ENCODE measurements at regions not wholly inside any gene's neighbourhood (a gene's known extent, or its start where the extent isn't known, plus 50 kb on each side); places are given as distances from the start of the nearest gene placed in this dataset.

GRCh38 chr2:2998971-2999370, 378.6 kb downstream of the EIPR1 start:
- DNase-seq (ENCODE audit: low read depth) = no peak

GRCh38 chr2:2993172-2993692, 384.4 kb downstream of the EIPR1 start:
- no peak for DNase-seq (ENCODE audit: low read depth)

DNA sequence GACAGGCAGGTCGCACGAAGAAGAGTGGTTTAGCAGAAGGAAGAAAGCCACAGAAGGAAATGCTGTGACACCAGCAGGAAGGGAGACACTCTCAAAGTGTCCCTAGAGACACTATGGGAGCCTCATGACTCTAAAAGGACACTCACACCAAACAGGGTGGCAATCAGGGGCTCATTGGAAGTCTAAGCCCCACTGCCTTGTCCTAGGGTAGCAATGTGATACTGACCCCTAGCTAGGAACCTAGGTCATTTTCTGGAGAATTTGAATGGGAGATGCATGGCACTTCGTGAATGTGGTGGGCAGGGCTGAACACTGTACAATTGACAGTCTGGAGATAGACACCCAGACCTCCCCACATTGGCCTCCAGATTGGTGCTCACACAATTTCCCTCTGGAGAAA, 385.0 kb downstream of the EIPR1 start:
- no peak for DNase-seq (ENCODE audit: low read depth)

- no peak for DNase-seq (ENCODE audit: low read depth)
These were observed 392.6 kb downstream of the EIPR1 start for GRCh38 chr2:2985020-2985419.

GRCh38 chr2:2981000-2981399, 396.6 kb downstream of the EIPR1 start:
- no peak for DNase-seq (ENCODE audit: low read depth)

GRCh38 chr2:2974982-2975381, 402.6 kb downstream of the EIPR1 start:
- no peak for DNase-seq (ENCODE audit: low read depth)

DNA sequence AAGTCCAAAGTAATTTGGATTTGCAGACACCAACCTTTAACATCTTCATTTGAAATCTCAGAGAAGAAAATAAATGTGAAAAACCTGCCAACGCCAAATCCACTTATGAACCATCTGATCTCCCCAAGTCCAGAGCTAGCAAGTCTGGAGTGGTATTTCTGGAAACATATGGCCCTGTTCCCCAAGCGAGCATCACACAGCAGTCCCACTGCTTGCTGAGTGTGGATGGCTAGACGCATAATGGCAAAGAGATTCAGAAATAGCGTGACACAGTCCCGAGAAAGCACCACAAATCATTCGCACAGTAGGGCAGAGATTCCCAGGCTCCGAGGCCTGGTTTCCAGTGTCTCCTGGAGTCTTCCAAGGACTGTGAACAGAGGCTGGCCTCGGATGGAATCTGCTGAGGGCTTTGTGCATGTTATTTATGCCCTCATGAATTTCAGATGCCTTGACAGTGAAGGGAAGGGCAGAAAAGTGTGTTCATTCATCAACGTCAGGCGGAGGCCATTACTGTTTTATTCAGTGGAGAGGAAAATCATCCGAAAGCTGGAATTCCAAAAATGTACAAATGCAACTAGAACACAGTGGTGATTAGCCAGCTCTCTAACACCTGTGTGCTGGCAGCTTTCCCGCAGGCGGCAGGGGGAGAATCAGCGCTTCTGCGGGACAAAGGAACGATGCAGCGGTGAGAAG, 417.0 kb downstream of the EIPR1 start:
- DNase-seq (ENCODE audit: low read depth) = no peak

DNA sequence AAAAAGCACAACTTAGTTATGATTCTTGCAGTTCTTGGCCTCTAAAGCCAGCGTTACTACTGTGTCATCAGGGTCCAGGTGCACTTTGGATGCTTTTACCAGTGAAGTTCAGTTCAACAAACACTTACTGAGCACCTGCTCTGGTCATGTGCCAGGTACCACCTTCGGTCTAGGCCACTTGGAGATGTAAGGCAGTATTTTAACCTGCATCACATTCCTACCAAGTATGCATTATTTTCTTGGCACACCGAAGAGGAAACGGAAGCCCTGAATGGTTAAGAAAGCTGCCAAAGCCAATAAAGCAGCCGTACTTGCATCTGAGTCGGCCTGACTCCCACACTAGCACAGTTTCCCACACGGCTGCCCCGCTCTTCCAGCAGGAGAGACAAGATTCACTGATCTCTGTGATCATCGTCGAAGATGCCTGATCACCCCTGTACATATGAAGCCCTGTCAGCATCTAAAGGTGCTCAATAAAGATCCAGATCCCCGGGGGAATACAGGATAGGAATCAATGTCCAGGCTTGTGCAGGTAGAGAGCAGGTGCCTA, 427.1 kb downstream of the EIPR1 start:
- peak; percentile 26 for DNase-seq (ENCODE audit: low read depth)

DNA sequence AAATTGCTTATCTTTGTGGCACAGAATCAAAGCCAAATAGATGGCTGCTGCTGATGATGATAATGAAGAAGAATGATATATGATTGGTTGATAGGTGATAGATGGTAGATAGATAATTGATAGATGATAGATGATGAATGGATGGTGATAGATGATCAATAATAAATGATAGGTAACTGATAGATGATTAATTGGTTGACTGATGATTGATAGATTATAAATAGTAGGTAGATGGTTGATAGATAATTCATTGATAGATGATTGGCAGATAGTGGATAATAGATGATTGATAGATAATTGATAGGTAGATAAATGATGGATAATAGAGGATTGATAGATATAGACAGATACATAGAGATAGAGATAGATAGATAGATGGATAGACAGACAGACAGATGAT, 430.2 kb downstream of the EIPR1 start:
- no peak for DNase-seq (ENCODE audit: low read depth)

DNA sequence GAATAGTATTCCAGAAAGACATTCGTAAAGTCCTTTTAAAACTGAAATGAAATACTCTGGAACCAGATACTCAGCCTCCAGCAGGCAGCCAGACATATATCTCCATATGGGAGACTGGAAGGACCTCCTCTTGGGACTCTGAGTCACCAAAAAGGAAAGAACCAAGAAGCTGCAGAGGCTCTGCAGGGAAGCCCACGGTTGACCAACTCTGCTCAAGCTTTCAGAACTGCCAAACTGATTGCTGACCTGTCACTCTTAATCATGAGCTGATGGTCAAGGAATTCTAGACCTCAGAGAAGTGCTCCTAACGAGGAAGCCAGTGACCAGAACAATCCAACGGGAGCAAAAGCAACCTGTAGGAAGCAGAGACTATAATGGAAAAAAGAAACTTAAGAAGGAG, 434.7 kb downstream of the EIPR1 start:
- DNase-seq (ENCODE audit: low read depth) = no peak

GRCh38 chr2:2942225-2942624, 435.4 kb downstream of the EIPR1 start:
- DNase-seq (ENCODE audit: low read depth) = no peak

GRCh38 chr2:2941205-2941604, 436.4 kb downstream of the EIPR1 start:
- no peak for DNase-seq (ENCODE audit: low read depth)

DNA sequence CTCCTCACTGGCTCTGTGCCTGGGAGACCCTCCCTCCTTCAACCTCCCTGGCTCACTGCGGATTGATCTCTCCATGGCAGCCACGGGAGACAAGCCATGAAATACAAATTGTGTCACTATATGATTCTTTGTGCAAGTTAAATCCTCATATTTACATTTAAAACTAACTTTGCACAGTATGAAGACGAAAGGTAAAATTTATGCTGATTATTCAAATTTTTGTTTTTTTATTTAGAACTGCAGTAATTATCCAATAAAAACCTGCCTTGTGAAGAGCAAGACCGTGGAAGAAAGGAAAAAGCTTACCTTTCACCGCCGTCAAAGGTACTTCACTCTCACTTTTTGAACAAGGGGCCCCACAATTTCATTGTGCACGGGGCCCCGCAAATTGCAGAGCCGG, 436.9 kb downstream of the EIPR1 start:
- no peak for DNase-seq (ENCODE audit: low read depth)

DNA sequence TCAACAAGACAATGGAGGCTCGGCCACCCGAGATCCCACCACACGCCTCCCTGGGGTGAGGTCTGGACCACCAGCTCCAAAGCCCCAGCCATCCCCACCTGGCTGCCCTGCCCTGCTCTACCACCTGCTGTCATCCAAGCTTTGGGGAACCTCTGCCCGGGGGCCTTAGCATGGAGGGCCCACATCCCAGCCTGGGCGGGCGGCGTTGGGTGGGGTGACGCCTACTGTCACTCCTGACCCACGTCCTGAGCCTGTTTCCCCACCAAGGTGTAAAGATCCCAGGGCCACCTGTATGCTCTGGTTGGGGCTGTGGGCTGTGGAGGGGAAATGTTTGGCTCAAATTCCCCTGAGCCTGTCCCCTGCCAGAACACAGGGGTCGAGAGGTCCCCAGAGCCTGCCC, 437.6 kb downstream of the EIPR1 start:
- DNase-seq (ENCODE audit: low read depth) = no peak

- no peak for DNase-seq (ENCODE audit: low read depth)
These were observed 438.4 kb downstream of the EIPR1 start for GRCh38 chr2:2939078-2939795.

DNA sequence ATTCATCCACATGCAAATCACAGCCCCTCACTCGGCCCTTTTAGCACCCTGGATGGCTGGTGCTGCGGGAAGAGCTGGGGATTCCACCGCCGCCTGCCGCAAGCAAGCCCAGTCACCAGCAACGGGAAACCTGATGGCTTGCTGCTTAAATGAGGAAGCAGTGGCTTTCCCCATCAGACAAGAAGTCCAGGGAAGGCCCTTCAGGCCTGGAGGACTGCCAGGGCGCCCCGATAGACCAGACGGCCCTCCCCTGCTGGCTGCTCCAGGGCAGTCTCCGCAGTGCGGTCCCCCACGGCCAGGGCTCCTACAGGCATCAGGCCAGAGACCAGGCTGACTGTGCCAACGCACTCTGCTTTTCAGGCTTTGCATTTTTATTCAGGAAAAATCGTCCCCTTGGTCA, 439.1 kb downstream of the EIPR1 start:
- no peak for DNase-seq (ENCODE audit: low read depth)

DNA sequence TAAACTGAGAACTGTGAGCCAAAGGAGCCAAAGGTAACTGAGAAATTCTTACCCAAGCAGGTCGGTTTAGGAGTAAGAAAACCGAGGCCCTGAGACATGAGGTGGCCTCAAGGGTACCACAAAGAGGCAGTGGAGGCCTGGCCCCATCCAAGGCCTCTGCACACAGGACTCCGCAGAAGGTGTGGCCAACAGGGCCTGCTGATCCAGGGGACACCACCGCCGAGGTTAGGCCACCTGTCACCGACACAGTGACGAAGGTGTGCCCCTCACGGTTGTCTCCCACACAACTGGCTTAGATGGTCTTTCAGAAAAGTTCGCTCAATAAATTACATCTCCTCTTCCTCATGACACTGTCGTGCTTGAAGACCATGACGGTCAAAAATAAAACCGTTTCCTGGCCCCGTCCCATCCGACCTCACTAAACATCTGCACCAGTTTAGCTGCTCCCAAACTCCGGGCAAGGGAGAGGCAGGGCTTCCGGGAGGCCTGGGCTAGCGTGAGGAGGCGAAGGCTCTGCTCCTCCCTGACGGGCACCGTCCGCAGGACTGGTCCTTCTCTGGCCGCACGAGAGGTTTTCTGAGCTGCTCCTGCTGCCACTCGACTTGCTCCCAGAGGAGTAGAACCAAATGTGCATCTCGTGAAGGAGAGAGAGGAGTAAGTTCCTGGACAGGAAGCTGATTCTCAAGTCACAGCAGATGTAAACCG, 442.0 kb downstream of the EIPR1 start:
- DNase-seq (ENCODE audit: low read depth) = no peak

- no peak for DNase-seq (ENCODE audit: low read depth)
These were observed 444.2 kb downstream of the EIPR1 start for GRCh38 chr2:2933426-2933825.

GRCh38 chr2:2932692-2933305, 444.8 kb downstream of the EIPR1 start:
- DNase-seq (ENCODE audit: low read depth) = no peak

DNA sequence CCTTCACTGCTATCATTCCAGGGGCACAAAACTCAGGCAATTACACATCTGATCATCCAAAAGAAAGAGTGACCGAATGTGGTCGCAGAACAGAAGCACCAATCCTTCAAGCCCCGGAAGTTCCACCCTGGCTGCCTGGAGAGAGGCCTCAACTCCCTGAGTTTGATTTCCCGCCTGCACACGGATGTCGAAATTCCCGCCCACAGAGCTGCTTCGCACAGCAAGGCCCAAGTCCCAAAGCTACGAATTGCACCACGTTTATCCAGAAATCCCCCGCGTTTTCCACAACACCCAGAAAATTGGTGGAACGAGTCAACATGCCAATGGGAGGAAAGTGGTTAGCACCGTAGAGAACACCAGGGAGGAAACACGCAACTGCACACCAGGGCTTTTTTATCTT, 445.4 kb downstream of the EIPR1 start:
- DNase-seq (ENCODE audit: low read depth) = no peak

GRCh38 chr2:2931318-2932075, 446.1 kb downstream of the EIPR1 start:
- DNase-seq (ENCODE audit: low read depth) = no peak
